C4-2B (cell line): ENCODE measurements at regions not wholly inside any gene's neighbourhood (a gene's known extent, or its start where the extent isn't known, plus 50 kb on each side); places are given as distances from the start of the nearest gene placed in this dataset.

Experiments used
- ZFX ChIP-seq: fragments of 450-650 bp; IDR thresholded peaks from 2 replicates; pipeline ENCODE4 v1.6.1; 2017
- TF ChIP-seq, protein P1 (sequence below): fragments of 450-650 bp; conservative IDR thresholded peaks from 2 replicates; pipeline ENCODE4 v1.5.1; 2017; ENCODE audit warnings: mild to moderate bottlenecking

DNA sequence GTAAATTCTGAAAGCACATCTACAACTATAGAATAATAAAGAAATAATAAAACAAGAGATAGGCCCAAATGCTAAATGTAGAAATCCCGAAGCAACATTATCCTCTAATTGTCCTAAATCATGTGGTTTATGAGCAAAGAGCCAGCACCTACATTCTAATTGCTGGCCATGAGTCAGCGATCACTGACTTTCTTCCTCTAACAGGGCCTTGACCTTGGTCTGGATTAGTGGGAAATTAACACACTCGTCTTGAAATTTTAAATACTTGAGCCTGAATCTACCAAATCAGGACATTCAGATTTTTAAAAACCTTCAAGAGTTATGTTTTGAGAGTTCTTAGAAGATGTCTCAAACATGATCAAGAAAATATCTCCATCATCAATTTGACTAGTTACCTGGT is 727.6 kb downstream of the METTL15 start:
- TF ChIP-seq, protein P1, sequence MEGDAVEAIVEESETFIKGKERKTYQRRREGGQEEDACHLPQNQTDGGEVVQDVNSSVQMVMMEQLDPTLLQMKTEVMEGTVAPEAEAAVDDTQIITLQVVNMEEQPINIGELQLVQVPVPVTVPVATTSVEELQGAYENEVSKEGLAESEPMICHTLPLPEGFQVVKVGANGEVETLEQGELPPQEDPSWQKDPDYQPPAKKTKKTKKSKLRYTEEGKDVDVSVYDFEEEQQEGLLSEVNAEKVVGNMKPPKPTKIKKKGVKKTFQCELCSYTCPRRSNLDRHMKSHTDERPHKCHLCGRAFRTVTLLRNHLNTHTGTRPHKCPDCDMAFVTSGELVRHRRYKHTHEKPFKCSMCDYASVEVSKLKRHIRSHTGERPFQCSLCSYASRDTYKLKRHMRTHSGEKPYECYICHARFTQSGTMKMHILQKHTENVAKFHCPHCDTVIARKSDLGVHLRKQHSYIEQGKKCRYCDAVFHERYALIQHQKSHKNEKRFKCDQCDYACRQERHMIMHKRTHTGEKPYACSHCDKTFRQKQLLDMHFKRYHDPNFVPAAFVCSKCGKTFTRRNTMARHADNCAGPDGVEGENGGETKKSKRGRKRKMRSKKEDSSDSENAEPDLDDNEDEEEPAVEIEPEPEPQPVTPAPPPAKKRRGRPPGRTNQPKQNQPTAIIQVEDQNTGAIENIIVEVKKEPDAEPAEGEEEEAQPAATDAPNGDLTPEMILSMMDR: no peak
- no peak for TF ChIP-seq ZFX
